ENCODE measurements at regions not wholly inside any gene's neighbourhood (a gene's known extent, or its start where the extent isn't known, plus 50 kb on each side); places are given as distances from the start of the nearest gene placed in this dataset.

DNA sequence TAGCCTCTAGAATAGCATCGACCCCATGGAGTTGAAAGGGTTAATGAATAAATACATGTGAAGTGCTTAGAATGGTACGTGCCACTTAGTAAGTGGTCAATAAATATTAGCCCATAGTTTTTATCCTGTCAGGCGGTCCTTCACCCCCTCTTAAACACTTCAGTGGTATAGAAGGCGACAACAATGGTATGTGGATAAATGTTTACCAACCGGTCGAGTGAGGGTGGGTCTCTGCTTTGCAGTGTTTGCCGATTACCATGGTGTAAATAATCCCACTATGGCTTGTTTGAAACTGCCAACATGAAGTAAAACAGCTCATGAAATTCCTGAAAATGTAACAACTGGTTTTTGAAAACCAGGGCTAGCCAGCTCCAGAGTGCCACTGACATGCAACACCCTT lies 541.2 kb downstream of the BUD13 start:
- Histone ChIP-seq H3K4me3 (ENCODE audit: low read depth, low read length) (no peak overlapping the region), H3K27me3 (ENCODE audit: control insufficient read depth, insufficient read depth, low read length) (no peaks in the 10 kb centered on the region), H3K27ac (ENCODE audit: low read depth, low read length) (no peak overlapping the region), H3K9me3 (ENCODE audit: control insufficient read depth, insufficient read depth, low read length) (no peaks in the 10 kb centered on the region)
- CTCF ChIA-PET, result no interaction called here
- POLR2A ChIA-PET, result no interaction called here
- no peak for DNase-seq (ENCODE audit: low read depth, low spot score)
- TF ChIP-seq, protein P1, sequence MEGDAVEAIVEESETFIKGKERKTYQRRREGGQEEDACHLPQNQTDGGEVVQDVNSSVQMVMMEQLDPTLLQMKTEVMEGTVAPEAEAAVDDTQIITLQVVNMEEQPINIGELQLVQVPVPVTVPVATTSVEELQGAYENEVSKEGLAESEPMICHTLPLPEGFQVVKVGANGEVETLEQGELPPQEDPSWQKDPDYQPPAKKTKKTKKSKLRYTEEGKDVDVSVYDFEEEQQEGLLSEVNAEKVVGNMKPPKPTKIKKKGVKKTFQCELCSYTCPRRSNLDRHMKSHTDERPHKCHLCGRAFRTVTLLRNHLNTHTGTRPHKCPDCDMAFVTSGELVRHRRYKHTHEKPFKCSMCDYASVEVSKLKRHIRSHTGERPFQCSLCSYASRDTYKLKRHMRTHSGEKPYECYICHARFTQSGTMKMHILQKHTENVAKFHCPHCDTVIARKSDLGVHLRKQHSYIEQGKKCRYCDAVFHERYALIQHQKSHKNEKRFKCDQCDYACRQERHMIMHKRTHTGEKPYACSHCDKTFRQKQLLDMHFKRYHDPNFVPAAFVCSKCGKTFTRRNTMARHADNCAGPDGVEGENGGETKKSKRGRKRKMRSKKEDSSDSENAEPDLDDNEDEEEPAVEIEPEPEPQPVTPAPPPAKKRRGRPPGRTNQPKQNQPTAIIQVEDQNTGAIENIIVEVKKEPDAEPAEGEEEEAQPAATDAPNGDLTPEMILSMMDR (IDR thresholded peaks at IDR 0.05; ENCODE audit: low read depth, low read length), result no peak

DNA sequence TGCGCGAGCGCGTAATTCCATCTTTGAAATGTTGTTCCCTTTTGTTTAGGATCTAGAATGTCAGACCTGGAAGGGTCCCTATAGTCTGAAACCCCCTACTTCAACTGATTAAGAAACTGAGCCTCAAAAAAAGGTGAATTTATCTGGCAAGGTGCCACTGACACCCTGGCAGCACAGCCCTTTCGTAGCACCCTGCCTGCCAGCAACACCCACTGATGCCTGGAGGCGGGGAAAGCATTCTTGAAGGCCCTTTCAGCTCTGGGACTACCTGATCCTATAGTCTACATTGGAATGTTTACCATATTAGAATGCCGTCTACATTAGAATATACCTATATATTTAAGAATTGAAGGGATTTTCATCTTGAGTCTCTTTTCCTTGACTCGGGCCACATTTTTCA lies 542.3 kb downstream of the BUD13 start:
- DNase-seq (ENCODE audit: low read depth, low spot score), result no peak
- ChIA-PET POLR2A (no interaction called here), CTCF (interaction anchor here (1.1 kb wide), 1 partner anchor 25 kb away, joined by 3 read pairs; no protein-coding TSS in a partner anchor)
- TF ChIP-seq, protein P1 (IDR thresholded peaks at IDR 0.05; ENCODE audit: low read depth, low read length), result no peak
- Histone ChIP-seq H3K27ac (ENCODE audit: low read depth, low read length) (no peak overlapping the region), H3K27me3 (ENCODE audit: control insufficient read depth, insufficient read depth, low read length) (no peaks in the 10 kb centered on the region), H3K9me3 (ENCODE audit: control insufficient read depth, insufficient read depth, low read length) (no peaks in the 10 kb centered on the region), H3K4me3 (ENCODE audit: low read depth, low read length) (no peak overlapping the region)

DNA sequence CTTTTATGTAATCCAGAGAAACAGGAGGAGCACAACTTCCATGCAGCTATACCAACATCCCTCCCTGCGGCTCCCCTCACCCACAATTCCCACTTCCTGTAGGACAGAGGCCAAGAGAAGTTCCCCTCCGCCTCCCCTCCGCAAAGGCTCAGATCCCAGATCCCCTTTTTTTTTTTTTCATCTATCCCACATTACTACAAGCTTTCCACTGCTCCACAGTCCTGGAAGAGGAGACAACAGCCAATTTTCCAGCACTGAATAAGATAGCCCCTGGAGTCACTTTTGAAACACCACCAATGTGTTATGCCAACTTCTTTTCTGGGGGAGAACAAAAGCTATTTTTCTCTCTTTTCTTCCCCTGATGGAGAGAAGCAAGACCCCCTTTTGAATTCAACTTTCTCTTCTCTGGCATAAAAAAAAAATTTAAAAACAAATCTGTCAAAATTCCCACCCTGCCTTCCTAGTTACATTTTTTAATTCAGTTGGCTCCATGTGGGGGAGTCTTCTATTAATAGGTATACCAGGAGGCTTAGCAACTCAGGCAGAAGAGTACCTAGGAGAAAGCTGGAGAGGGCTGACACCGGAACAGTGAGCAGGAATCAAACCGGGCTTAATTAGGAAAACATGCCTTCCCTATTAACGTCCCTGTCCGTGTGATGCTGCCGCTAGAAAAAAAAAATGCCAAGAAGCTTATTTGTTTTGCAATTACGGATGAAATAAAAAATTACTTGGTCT lies 543.4 kb downstream of the BUD13 start:
- Histone ChIP-seq H3K27me3 (ENCODE audit: control insufficient read depth, insufficient read depth, low read length) (no peaks in the 10 kb centered on the region), H3K27ac (ENCODE audit: low read depth, low read length) (no peak overlapping the region), H3K9me3 (ENCODE audit: control insufficient read depth, insufficient read depth, low read length) (no peaks in the 10 kb centered on the region), H3K4me3 (ENCODE audit: low read depth, low read length) (no peak overlapping the region)
- TF ChIP-seq, protein P1 (IDR thresholded peaks at IDR 0.05; ENCODE audit: low read depth, low read length), result no peak
- CTCF ChIA-PET, result interaction anchor here (0.6 to 1.1 kb wide), 2 partner anchors 24 to 28 kb away, joined by 3 to 4 read pairs; no protein-coding TSS in a partner anchor
- DNase-seq (ENCODE audit: low read depth, low spot score), result no peak
- POLR2A ChIA-PET, result no interaction called here

DNA sequence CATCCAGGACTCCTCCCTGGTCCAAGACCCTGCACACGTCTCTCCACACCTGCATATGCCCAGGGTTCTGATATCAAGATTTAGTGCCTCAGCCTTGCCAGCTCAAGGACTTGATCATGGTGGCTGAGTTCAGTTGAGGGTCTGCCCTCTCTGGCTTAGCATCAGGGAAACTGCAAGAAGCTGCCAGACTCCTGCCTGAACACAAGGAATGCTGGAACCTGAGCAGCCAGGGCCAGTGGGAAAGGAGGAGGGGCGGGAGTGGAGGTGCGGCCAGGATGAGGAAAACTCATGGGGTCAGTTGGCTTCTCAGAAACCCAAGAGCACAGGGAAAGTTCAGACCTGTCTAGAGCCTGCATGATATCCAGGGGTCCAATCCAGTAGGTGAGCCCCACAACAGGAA lies 546.1 kb downstream of the BUD13 start:
- ChIA-PET CTCF (interaction anchor here (1.0 kb wide), 1 partner anchor 10 kb away, joined by 4 read pairs; no protein-coding TSS in a partner anchor), POLR2A (no interaction called here)
- Histone ChIP-seq H3K27me3 (ENCODE audit: control insufficient read depth, insufficient read depth, low read length) (no peaks in the 10 kb centered on the region), H3K9me3 (ENCODE audit: control insufficient read depth, insufficient read depth, low read length) (no peaks in the 10 kb centered on the region), H3K27ac (ENCODE audit: low read depth, low read length) (no peak overlapping the region), H3K4me3 (ENCODE audit: low read depth, low read length) (no peak overlapping the region)
- TF ChIP-seq, protein P1 (IDR thresholded peaks at IDR 0.05; ENCODE audit: low read depth, low read length), result no peak
- DNase-seq (ENCODE audit: low read depth, low spot score), result no peak

DNA sequence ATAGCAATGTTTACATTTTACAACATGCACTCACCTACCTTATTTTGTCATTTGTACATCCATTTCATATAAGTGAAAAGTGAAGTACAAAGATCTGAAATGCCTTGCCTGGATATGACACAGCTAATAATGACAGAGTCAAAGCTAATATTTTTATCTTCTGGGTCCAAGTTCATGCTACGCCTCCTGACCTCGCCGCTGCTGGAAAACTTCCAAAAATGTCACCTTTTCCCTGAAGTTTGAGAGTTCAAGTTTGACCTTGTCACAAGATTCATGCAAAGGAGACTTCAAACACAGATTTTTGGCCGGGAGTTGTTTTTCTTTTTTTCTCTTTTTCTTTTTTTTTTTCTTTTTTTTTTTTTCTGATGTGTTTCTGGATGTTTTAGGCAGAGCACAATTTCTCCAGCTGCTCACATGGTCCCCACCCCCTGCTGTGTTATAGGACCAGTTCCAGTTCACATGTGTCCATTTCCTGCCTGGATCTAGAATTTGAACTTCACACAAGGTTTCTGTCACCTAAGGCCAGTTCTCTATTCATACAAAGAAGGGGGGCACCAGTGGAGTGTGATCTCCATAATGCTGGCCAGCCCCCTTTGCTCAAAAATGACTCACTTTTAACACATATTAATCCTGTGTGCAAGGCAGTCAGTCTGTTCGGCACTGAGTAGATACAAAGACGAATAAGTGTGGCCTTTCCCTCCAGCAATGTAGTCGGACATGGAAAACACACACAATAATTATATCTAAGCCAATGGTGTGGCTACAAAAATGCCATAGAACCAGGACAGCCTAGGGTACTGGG lies 546.8 kb downstream of the BUD13 start:
- no peak overlapping the region for H3K4me3 ChIP-seq (ENCODE audit: low read depth, low read length)
- TF ChIP-seq, protein P1 (IDR thresholded peaks at IDR 0.05; ENCODE audit: low read depth, low read length), result no peak
- DNase-seq (ENCODE audit: low read depth, low spot score), result no peak
- no peaks in the 10 kb centered on the region for H3K27me3 ChIP-seq (ENCODE audit: control insufficient read depth, insufficient read depth, low read length)
- H3K9me3 ChIP-seq (ENCODE audit: control insufficient read depth, insufficient read depth, low read length), result no peaks in the 10 kb centered on the region
- ChIA-PET POLR2A (no interaction called here), CTCF (interaction anchor here (0.6 to 0.8 kb wide), 4 partner anchors 21 to 333 kb away, joined by 3 to 4 read pairs (median 4); no protein-coding TSS in a partner anchor)
- H3K27ac ChIP-seq (ENCODE audit: low read depth, low read length), result no peak overlapping the region
